Glutamatergic neuron (in vitro differentiated cells): ENCODE measurements at regions not wholly inside any gene's neighbourhood (a gene's known extent, or its start where the extent isn't known, plus 50 kb on each side); places are given as distances from the start of the nearest gene placed in this dataset.

Source experiments
- DNase-seq: peaks from one replicate; pipeline ENCODE4 v3.0.0; 2022
- H3K27ac Mint-ChIP-seq: one replicate; pipeline ENCODE4 v1.8.0; 2020; ENCODE audit warnings: mild to moderate bottlenecking, mixed read lengths, inconsistent platforms; ENCODE audit not compliant: unreplicated experiment
- H3K27me3 Mint-ChIP-seq: one replicate; pipeline ENCODE4 v1.8.0; 2020; ENCODE audit warnings: mild to moderate bottlenecking, moderate library complexity, mixed read lengths, inconsistent platforms; ENCODE audit not compliant: unreplicated experiment
- H3K36me3 Mint-ChIP-seq: one replicate; pipeline ENCODE4 v1.8.0; 2020; ENCODE audit warnings: mild to moderate bottlenecking, mixed read lengths, inconsistent platforms; ENCODE audit not compliant: unreplicated experiment
- H3K4me1 Mint-ChIP-seq: one replicate; pipeline ENCODE4 v1.8.0; 2020; ENCODE audit warnings: mild to moderate bottlenecking, low read depth, mixed read lengths, inconsistent platforms; ENCODE audit not compliant: unreplicated experiment
- H3K4me3 Mint-ChIP-seq: one replicate; pipeline ENCODE4 v1.8.0; 2020; ENCODE audit warnings: mild to moderate bottlenecking, mixed read lengths, inconsistent platforms; ENCODE audit not compliant: unreplicated experiment
- H3K9me3 Mint-ChIP-seq: one replicate; pipeline ENCODE4 v1.8.0; 2020; ENCODE audit warnings: mild to moderate bottlenecking, moderate library complexity, mixed read lengths, inconsistent platforms; ENCODE audit not compliant: unreplicated experiment
- TF ChIP-seq, protein P1 (sequence below): fragments of 200-600 bp; sonication (generic); IDR thresholded peaks from one replicate; pipeline ENCODE4 v1.5.0; 2021; ENCODE audit not compliant: partially characterized antibody, unreplicated experiment

DNA sequence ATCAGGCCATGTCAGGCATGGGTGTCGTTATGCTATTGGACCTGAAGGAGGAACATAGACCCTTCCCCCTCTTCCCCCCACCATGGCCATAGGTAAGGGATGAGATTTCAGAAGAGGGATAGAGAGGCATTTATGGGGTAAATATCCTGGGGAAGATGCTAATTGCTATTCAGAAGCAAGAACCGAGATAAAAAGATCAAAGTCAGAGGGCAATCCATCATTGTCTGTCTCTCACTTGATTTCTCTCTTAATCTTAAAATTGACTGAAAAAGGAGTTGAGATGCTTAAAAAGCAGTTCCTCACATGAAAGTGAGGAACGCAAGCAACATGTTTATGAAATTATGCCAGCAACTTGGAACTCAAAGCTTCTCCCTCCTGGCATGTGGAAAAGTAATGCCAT is 212.0 kb downstream of the RPAP3 start:
- Mint-ChIP-seq H3K4me1 (no peaks in the 10 kb centered on the region), H3K27me3 (peaks cover 5% of the 10 kb centered on the region), H3K4me3 (no peak overlapping the region), H3K36me3 (no peaks in the 10 kb centered on the region), H3K9me3 (no peaks in the 10 kb centered on the region), H3K27ac (no peak overlapping the region)
- no peak for DNase-seq
- TF ChIP-seq, protein P1, sequence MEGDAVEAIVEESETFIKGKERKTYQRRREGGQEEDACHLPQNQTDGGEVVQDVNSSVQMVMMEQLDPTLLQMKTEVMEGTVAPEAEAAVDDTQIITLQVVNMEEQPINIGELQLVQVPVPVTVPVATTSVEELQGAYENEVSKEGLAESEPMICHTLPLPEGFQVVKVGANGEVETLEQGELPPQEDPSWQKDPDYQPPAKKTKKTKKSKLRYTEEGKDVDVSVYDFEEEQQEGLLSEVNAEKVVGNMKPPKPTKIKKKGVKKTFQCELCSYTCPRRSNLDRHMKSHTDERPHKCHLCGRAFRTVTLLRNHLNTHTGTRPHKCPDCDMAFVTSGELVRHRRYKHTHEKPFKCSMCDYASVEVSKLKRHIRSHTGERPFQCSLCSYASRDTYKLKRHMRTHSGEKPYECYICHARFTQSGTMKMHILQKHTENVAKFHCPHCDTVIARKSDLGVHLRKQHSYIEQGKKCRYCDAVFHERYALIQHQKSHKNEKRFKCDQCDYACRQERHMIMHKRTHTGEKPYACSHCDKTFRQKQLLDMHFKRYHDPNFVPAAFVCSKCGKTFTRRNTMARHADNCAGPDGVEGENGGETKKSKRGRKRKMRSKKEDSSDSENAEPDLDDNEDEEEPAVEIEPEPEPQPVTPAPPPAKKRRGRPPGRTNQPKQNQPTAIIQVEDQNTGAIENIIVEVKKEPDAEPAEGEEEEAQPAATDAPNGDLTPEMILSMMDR: no peak

DNA sequence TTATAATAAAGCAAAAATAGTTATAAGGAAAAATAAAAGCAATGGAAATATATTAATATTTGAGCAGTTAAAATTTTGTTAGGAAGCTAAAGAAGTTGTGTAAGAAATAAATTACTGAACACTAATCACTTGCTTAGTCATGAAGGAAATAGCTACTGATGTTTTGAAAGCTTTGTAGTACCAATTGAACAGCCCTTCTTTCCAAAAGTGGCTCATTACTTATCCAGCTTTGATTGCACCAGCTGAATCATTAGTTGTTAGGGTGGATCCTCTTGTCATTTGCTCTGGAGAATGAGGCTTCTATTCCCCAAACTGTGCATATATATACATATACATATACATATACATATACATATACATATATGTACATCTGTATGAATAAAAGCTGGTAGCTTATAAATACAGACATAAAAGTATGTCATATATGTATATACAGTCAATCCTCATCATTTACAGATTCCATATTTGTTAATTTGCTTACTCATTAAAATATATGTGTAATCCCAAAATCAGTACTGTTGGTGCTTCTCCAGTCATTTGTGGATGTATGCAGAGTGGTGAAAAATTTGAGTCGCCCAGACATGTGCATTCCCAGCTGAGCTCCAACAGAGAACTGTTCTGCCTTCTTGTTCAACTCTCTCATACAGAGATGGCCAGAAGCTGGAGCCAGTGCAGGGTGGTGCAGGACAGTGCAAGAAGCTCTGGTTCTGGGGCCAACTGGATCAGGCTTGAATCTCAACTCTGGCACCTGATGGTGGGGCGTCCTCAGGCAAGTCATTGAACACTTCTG is 214.1 kb downstream of the RPAP3 start:
- TF ChIP-seq, protein P1: no peak

DNA sequence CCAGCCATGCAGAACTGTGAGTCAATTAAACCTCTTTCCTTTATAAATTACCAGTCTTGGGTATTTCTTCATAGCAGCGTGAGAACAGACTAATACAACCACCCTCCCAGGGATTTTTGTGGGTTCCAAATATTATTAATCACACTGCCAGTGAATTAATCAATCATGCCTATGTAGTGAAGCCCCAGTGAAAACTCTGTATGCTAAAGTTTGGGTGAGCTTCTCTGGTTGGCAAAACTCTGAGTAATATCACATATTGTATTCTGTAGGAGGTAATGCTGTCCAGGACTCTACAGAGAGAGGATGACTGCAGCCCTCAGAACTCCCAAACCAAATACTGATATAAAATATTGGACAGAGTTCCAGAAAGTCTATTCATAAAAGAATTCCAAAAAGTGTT is 216.9 kb downstream of the RPAP3 start:
- DNase-seq: no peak
- TF ChIP-seq, protein P1: no peak
- H3K27ac Mint-ChIP-seq: no peak overlapping the region
- H3K27me3 Mint-ChIP-seq: peaks cover 3% of the 10 kb centered on the region
- H3K36me3 Mint-ChIP-seq: no peaks in the 10 kb centered on the region
- no peaks in the 10 kb centered on the region for H3K9me3 Mint-ChIP-seq
- no peak overlapping the region for H3K4me3 Mint-ChIP-seq
- H3K4me1 Mint-ChIP-seq: no peaks in the 10 kb centered on the region

More for the DNA sequence above, 214.1 kb downstream of the RPAP3 start:
- peaks cover 3% of the 10 kb centered on the region for H3K27me3 Mint-ChIP-seq
- no peak overlapping the region for H3K27ac Mint-ChIP-seq
- no peak for DNase-seq
- no peaks in the 10 kb centered on the region for H3K9me3 Mint-ChIP-seq
- no peaks in the 10 kb centered on the region for H3K4me1 Mint-ChIP-seq
- H3K4me3 Mint-ChIP-seq: no peak overlapping the region
- no peaks in the 10 kb centered on the region for H3K36me3 Mint-ChIP-seq

DNA sequence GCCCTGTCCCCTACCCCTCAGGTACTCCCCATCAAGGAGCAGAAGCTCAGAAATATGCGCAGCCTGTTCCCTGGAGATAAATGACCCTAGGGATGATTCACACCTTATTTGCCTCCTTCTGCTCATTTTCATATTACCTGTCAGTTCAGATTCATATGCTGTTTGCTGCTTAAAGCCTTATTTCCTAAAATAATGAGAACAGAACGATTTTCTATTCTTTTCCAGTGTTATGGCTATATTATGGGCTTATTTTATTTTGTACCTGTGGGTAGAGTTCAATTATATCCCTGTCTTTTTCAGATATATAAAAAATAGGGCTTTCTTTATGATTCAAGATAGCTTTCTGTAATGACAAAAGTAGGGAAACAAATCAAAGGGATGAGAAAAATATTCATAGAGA is 224.8 kb downstream of the RPAP3 start:
- Mint-ChIP-seq H3K27ac (no peak overlapping the region), H3K4me1 (no peaks in the 10 kb centered on the region), H3K9me3 (no peaks in the 10 kb centered on the region), H3K4me3 (no peak overlapping the region), H3K27me3 (no peaks in the 10 kb centered on the region), H3K36me3 (no peaks in the 10 kb centered on the region)
- TF ChIP-seq, protein P1: no peak
- DNase-seq: no peak

DNA sequence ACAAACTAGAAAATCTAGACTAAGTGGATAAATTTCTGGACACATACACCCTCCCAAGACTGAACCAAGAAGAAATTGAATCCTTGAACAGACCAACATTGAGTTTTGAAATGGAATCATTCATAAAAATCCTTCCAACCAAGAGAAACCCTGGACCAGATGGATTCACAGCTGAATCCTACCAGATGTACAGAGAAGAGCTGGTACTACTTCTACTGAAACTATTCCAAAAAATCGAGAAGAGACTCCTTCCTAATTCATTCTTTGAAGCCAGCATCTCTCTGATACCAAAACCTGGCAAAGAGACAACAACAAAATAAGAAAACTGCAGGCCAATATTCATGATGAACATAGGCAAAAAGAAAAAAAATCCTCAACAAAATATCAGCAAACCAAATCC is 227.4 kb downstream of the RPAP3 start:
- H3K27me3 Mint-ChIP-seq: no peaks in the 10 kb centered on the region
- H3K36me3 Mint-ChIP-seq: no peaks in the 10 kb centered on the region
- H3K4me3 Mint-ChIP-seq: no peak overlapping the region
- H3K9me3 Mint-ChIP-seq: peaks cover 3% of the 10 kb centered on the region
- H3K27ac Mint-ChIP-seq: no peak overlapping the region
- no peak for DNase-seq
- TF ChIP-seq, protein P1: no peak
- no peaks in the 10 kb centered on the region for H3K4me1 Mint-ChIP-seq
